Fibroblast of lung (primary cell): ENCODE measurements at regions not wholly inside any gene's neighbourhood (a gene's known extent, or its start where the extent isn't known, plus 50 kb on each side); places are given as distances from the start of the nearest gene placed in this dataset.

ENCODE experiments used
- DNase-seq, 2 donors: peaks; one replicate each; pipeline versions ENCODE4 v3.0.0 to v3.0.0-alpha.2; 2010; ENCODE audit warnings: low read depth in 2 of 2
- H2AFZ ChIP-seq: 2 replicates; pipeline ENCODE4 v1.5.1; 2012; ENCODE audit warnings: low read length, control low read depth, inconsistent platforms
- H3K27ac ChIP-seq: 2 replicates; pipeline ENCODE4 v1.5.1; 2011; ENCODE audit warnings: low read length, control low read depth; ENCODE audit not compliant: insufficient read depth
- H3K27me3 ChIP-seq: 2 replicates; pipeline ENCODE4 v1.5.1; 2011; ENCODE audit warnings: mild to moderate bottlenecking, low read length; ENCODE audit not compliant: control insufficient read depth, insufficient read depth
- H3K36me3 ChIP-seq: 2 replicates; pipeline ENCODE4 v1.5.1; 2011; ENCODE audit warnings: low read length; ENCODE audit not compliant: control insufficient read depth, insufficient read depth
- H3K4me1 ChIP-seq: 2 replicates; pipeline ENCODE4 v1.5.1; 2011; ENCODE audit warnings: low read length; ENCODE audit not compliant: control insufficient read depth, insufficient read depth; ENCODE audit errors: extremely low read depth
- H3K4me2 ChIP-seq: 2 replicates; pipeline ENCODE4 v1.5.1; 2011; ENCODE audit warnings: low read length, control low read depth; ENCODE audit not compliant: insufficient read depth; ENCODE audit errors: extremely low read depth
- H3K4me3 ChIP-seq, 4 experiments: fragments of 200-600 bp in 1 of 4; sonication (generic) in 1 of 4; replicated peaks in 1 of 4; 2 replicates each; pipeline ENCODE4 v1.5.1; 2011 to 2016; ENCODE audit warnings: low read length in 4 of 4, low read depth in 3 of 4, mild to moderate bottlenecking in 3 of 4, control low read depth in 2 of 4, inconsistent platforms in 1 of 4, mixed read lengths in 1 of 4; ENCODE audit not compliant: insufficient read depth in 1 of 4; ENCODE audit errors: control extremely low read depth in 1 of 4
- H3K79me2 ChIP-seq: 2 replicates; pipeline ENCODE4 v1.5.1; 2012; ENCODE audit warnings: mild to moderate bottlenecking, low read length, inconsistent platforms; ENCODE audit not compliant: control insufficient read depth, insufficient read depth
- H3K9ac ChIP-seq: 2 replicates; pipeline ENCODE4 v1.5.1; 2011; ENCODE audit warnings: mild to moderate bottlenecking, low read length, control low read depth; ENCODE audit not compliant: insufficient read depth
- H3K9me3 ChIP-seq: 2 replicates; pipeline ENCODE4 v1.5.1; 2012; ENCODE audit warnings: low read depth, low read length; ENCODE audit not compliant: control insufficient read depth, insufficient read depth
- H4K20me1 ChIP-seq: 2 replicates; pipeline ENCODE4 v1.5.1; 2011; ENCODE audit warnings: low read length; ENCODE audit not compliant: control insufficient read depth, insufficient read depth; ENCODE audit errors: extremely low read depth
- CTCF ChIP-seq, 2 donors: IDR thresholded peaks in 1 of 2; conservative IDR thresholded peaks in 1 of 2; 1 replicate in 1 of 2; 2 replicates in 1 of 2; pipeline ENCODE4 v1.5.1; 2011 to 2012; ENCODE audit warnings: low read length in 2 of 2, control low read depth in 1 of 2, inconsistent platforms in 1 of 2, low read depth in 1 of 2, mild to moderate bottlenecking in 1 of 2
- EZH2 ChIP-seq: IDR thresholded peaks from 2 replicates; pipeline ENCODE4 v1.5.1; 2012; ENCODE audit warnings: low read length, control low read depth, mild to moderate bottlenecking; ENCODE audit errors: missing control alignments

GRCh38 chr3:193997228-193998122 lies 138.5 kb upstream of the HES1 start:
- H3K36me3 ChIP-seq: no peaks in the 10 kb centered on the region
- H3K4me1 ChIP-seq: peaks cover 2% of the 10 kb centered on the region
- H3K27me3 ChIP-seq: peaks cover 19% of the 10 kb centered on the region
- TF ChIP-seq EZH2 (no peak), CTCF (conservative IDR thresholded peaks at IDR 0.05 in 1 of 2, IDR thresholded peaks at IDR 0.05 in 1 of 2; ENCODE audit: low read depth in 1 of 2, low read length in 2 of 2) (no peak)
- no peaks in the 10 kb centered on the region for H4K20me1 ChIP-seq
- H3K4me3 ChIP-seq: no peak overlapping the region
- H3K27ac ChIP-seq: no peak overlapping the region
- DNase-seq: no peak
- no peaks in the 10 kb centered on the region for H3K9me3 ChIP-seq
- no peaks in the 10 kb centered on the region for H3K79me2 ChIP-seq
- H3K4me2 ChIP-seq: no peak overlapping the region
- H3K9ac ChIP-seq: no peak overlapping the region
- no peak overlapping the region for H2AFZ ChIP-seq

GRCh38 chr3:193998123-193998448 lies 137.9 kb upstream of the HES1 start:
- no peaks in the 10 kb centered on the region for H4K20me1 ChIP-seq
- H3K9ac ChIP-seq: no peak overlapping the region
- H3K4me2 ChIP-seq: no peak overlapping the region
- H3K4me1 ChIP-seq: peaks cover 2% of the 10 kb centered on the region
- no peak overlapping the region for H2AFZ ChIP-seq
- no peaks in the 10 kb centered on the region for H3K79me2 ChIP-seq
- no peak overlapping the region for H3K4me3 ChIP-seq
- H3K9me3 ChIP-seq: no peaks in the 10 kb centered on the region
- H3K36me3 ChIP-seq: no peaks in the 10 kb centered on the region
- TF ChIP-seq EZH2 (no peak), CTCF (conservative IDR thresholded peaks at IDR 0.05 in 1 of 2, IDR thresholded peaks at IDR 0.05 in 1 of 2; ENCODE audit: low read depth in 1 of 2, low read length in 2 of 2) (no peak)
- DNase-seq: peak in 1 of 2 donors; percentile 36
- H3K27ac ChIP-seq: no peak overlapping the region
- peaks cover 19% of the 10 kb centered on the region for H3K27me3 ChIP-seq

- Histone ChIP-seq H3K36me3 (no peaks in the 10 kb centered on the region), H3K4me3 (no peak overlapping the region), H3K79me2 (no peaks in the 10 kb centered on the region), H2AFZ (no peak overlapping the region), H3K27ac (no peak overlapping the region), H4K20me1 (no peaks in the 10 kb centered on the region), H3K4me1 (peaks cover 4% of the 10 kb centered on the region), H3K9me3 (no peaks in the 10 kb centered on the region), H3K9ac (no peak overlapping the region), H3K27me3 (peaks cover 19% of the 10 kb centered on the region), H3K4me2 (no peak overlapping the region)
- no peak for DNase-seq
- TF ChIP-seq EZH2 (no peak), CTCF (conservative IDR thresholded peaks at IDR 0.05 in 1 of 2, IDR thresholded peaks at IDR 0.05 in 1 of 2; ENCODE audit: low read depth in 1 of 2, low read length in 2 of 2) (no peak)
Measured at GRCh38 chr3:193998628-193999195, 137.2 kb upstream of the HES1 start.
